Caco-2 (cell line): ENCODE measurements at regions not wholly inside any gene's neighbourhood (a gene's known extent, or its start where the extent isn't known, plus 50 kb on each side); places are given as distances from the start of the nearest gene placed in this dataset.

Experiments used
- BruUV-seq: library from RNA; stranded (reverse); fragments of 400-500 nt; replicated peaks from 2 replicates; lab custom pipeline; 2021; lab: Mats Ljungman, UMichigan
- CTCF ChIA-PET: fragments of 300-600 bp; sonication (Branson Sonifier 250); formaldehyde crosslinking; loops from one replicate; lab custom pipeline; 2022; ENCODE audit warnings: antibody characterized with exemption; lab: Charles Lee
- POLR2A ChIA-PET: fragments of 300-600 bp; sonication (Branson Sonifier 250); formaldehyde crosslinking; loops from one replicate; lab custom pipeline; 2022; ENCODE audit warnings: antibody characterized with exemption; lab: Charles Lee
- DNase-seq, 2 experiments: peaks; one replicate each; pipeline versions ENCODE4 v3.0.0 to v3.0.0-alpha.2; 2020 to 2022
- H3K27me3 ChIP-seq: replicated peaks from 2 replicates; pipeline ENCODE4 v1.6.0; 2011; ENCODE audit warnings: low read length; ENCODE audit not compliant: control insufficient read depth, insufficient read depth
- H3K36me3 ChIP-seq: 2 replicates; pipeline ENCODE4 v1.5.1; 2011; ENCODE audit warnings: low read length; ENCODE audit not compliant: control insufficient read depth, insufficient read depth
- H3K4me1 ChIP-seq: fragments of 250-450 bp; sonication (Bioruptor Pico); 2 replicates; pipeline ENCODE4 v1.5.1; 2020; ENCODE audit warnings: mild to moderate bottlenecking
- H3K4me3 ChIP-seq: 2 replicates; pipeline ENCODE4 v1.5.1; 2011; ENCODE audit warnings: low read depth, mild to moderate bottlenecking, control low read depth, low read length
- H3K9me3 ChIP-seq: fragments of 250-450 bp; sonication (Bioruptor Pico); 2 replicates; pipeline ENCODE4 v1.5.1; 2020; ENCODE audit warnings: mild to moderate bottlenecking, moderate library complexity
- H3K27ac Mint-ChIP-seq: one replicate; pipeline ENCODE4 v1.8.0; 2022; ENCODE audit warnings: mixed read lengths; ENCODE audit not compliant: unreplicated experiment
- H3K27me3 Mint-ChIP-seq: one replicate; pipeline ENCODE4 v1.8.0; 2022; ENCODE audit warnings: mixed read lengths; ENCODE audit not compliant: insufficient read depth, unreplicated experiment
- H3K36me3 Mint-ChIP-seq: one replicate; pipeline ENCODE4 v1.8.0; 2022; ENCODE audit warnings: mild to moderate bottlenecking, mixed read lengths; ENCODE audit not compliant: insufficient read depth, unreplicated experiment
- H3K4me1 Mint-ChIP-seq: one replicate; pipeline ENCODE4 v1.8.0; 2022; ENCODE audit warnings: low read depth, mixed read lengths; ENCODE audit not compliant: unreplicated experiment
- H3K4me3 Mint-ChIP-seq: one replicate; pipeline ENCODE4 v1.8.0; 2022; ENCODE audit warnings: mild to moderate bottlenecking, moderate library complexity, mixed read lengths; ENCODE audit not compliant: unreplicated experiment
- H3K9me3 Mint-ChIP-seq: one replicate; pipeline ENCODE4 v1.8.0; 2022; ENCODE audit warnings: mixed read lengths; ENCODE audit not compliant: unreplicated experiment
- intact Hi-C: fragments of 100-400 bp; cut with micrococcal nuclease; formaldehyde crosslinking; loops from one replicate; pipeline ENCODE4 v1.10.0; 2022; ENCODE audit not compliant: unreplicated experiment
- TF ChIP-seq, protein P1 (sequence below), 2 experiments: fragments of 200-600 bp in 1 of 2; IDR thresholded peaks; 1 replicate in 1 of 2; 2 replicates in 1 of 2; pipeline versions ENCODE4 v1.5.1 to v1.8.0; 2011 to 2022; ENCODE audit warnings: antibody characterized with exemption in 1 of 2, control low read depth in 1 of 2, inconsistent platforms in 1 of 2, low read depth in 1 of 2, low read length in 1 of 2, mild to moderate bottlenecking in 1 of 2, moderate library complexity in 1 of 2; ENCODE audit not compliant: insufficient read depth in 1 of 2, severe bottlenecking in 1 of 2, unreplicated experiment in 1 of 2

DNA sequence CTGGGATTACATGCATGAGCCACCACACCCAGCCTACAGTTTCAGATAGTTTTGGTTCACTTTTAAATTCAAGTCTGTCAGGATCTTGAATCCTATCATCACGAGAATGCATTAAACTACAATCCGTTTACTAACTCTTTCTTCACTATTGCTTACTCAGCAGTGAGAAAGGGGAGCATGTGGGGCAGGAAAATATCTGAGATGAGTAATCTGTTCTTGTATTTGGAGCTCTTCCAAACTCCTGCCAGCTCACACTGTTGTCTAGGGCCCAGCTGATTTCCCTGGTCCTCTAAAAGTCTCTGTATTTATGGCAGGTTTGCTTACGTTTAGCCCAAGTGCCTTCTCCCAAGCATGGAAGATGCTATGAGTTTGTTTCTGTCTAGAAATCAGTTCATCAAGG is 152.2 kb downstream of the FGF18 start:
- peaks cover 29% of the 10 kb centered on the region for H3K9me3 Mint-ChIP-seq
- H3K36me3 Mint-ChIP-seq, result no peaks in the 10 kb centered on the region
- peaks cover 12% of the 10 kb centered on the region for H3K27me3 Mint-ChIP-seq
- Histone ChIP-seq H3K4me3 (no peak overlapping the region), H3K36me3 (no peaks in the 10 kb centered on the region), H3K4me1 (no peaks in the 10 kb centered on the region), H3K27me3 (no peaks in the 10 kb centered on the region), H3K9me3 (0 out of 2 replicates have a peak, but pooled peaks cover 19% of the 10 kb centered on the region)
- H3K4me3 Mint-ChIP-seq, result no peak overlapping the region
- no peak overlapping the region for H3K27ac Mint-ChIP-seq
- CTCF ChIA-PET, result no interaction called here
- POLR2A ChIA-PET, result no interaction called here
- DNase-seq, result no peak
- no TSS peak for BruUV-seq
- H3K4me1 Mint-ChIP-seq, result no peaks in the 10 kb centered on the region
- TF ChIP-seq, protein P1, sequence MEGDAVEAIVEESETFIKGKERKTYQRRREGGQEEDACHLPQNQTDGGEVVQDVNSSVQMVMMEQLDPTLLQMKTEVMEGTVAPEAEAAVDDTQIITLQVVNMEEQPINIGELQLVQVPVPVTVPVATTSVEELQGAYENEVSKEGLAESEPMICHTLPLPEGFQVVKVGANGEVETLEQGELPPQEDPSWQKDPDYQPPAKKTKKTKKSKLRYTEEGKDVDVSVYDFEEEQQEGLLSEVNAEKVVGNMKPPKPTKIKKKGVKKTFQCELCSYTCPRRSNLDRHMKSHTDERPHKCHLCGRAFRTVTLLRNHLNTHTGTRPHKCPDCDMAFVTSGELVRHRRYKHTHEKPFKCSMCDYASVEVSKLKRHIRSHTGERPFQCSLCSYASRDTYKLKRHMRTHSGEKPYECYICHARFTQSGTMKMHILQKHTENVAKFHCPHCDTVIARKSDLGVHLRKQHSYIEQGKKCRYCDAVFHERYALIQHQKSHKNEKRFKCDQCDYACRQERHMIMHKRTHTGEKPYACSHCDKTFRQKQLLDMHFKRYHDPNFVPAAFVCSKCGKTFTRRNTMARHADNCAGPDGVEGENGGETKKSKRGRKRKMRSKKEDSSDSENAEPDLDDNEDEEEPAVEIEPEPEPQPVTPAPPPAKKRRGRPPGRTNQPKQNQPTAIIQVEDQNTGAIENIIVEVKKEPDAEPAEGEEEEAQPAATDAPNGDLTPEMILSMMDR (IDR thresholded peaks at IDR 0.05; ENCODE audit: insufficient read depth in 1 of 2, low read depth in 1 of 2, low read length in 1 of 2, severe bottlenecking in 1 of 2, unreplicated experiment in 1 of 2), result no peak
- intact Hi-C loops, result no loop called here

DNA sequence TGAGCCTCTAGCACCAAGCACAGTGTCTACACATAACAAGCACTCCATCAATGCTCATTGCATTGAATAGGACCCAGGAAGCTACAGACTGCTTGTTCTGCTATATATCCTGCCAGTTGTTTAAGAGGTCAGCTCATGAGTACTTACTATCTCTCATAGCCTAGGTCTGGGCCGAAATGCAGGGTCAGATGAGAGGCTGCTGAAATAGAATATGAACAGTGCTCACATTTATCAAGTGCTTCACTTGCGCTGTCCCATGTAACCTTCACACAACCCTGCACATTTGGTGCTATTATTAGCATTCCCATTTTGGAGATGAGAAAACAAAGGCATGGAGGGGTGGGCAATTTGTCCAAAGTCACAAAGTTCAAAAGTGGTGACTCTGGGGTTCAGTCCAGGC is 153.6 kb downstream of the FGF18 start:
- H3K9me3 Mint-ChIP-seq, result peaks cover 23% of the 10 kb centered on the region
- H3K36me3 ChIP-seq, result no peaks in the 10 kb centered on the region
- H3K36me3 Mint-ChIP-seq, result no peaks in the 10 kb centered on the region
- peaks cover 13% of the 10 kb centered on the region for H3K27me3 Mint-ChIP-seq
- no peaks in the 10 kb centered on the region for H3K4me1 ChIP-seq
- TF ChIP-seq, protein P1 (IDR thresholded peaks at IDR 0.05; ENCODE audit: insufficient read depth in 1 of 2, low read depth in 1 of 2, low read length in 1 of 2, severe bottlenecking in 1 of 2, unreplicated experiment in 1 of 2), result no peak
- ChIA-PET POLR2A (no interaction called here), CTCF (no interaction called here)
- no peaks in the 10 kb centered on the region; the same call in 1 of the 2 replicates for H3K27me3 ChIP-seq
- no peak for DNase-seq
- no peak overlapping the region for H3K4me3 ChIP-seq
- H3K4me3 Mint-ChIP-seq, result no peak overlapping the region
- no peak overlapping the region for H3K27ac Mint-ChIP-seq
- no TSS peak for BruUV-seq
- H3K9me3 ChIP-seq, result 0 out of 2 replicates have a peak, but pooled peaks cover 19% of the 10 kb centered on the region
- no peaks in the 10 kb centered on the region for H3K4me1 Mint-ChIP-seq
- intact Hi-C loops, result no loop called here

DNA sequence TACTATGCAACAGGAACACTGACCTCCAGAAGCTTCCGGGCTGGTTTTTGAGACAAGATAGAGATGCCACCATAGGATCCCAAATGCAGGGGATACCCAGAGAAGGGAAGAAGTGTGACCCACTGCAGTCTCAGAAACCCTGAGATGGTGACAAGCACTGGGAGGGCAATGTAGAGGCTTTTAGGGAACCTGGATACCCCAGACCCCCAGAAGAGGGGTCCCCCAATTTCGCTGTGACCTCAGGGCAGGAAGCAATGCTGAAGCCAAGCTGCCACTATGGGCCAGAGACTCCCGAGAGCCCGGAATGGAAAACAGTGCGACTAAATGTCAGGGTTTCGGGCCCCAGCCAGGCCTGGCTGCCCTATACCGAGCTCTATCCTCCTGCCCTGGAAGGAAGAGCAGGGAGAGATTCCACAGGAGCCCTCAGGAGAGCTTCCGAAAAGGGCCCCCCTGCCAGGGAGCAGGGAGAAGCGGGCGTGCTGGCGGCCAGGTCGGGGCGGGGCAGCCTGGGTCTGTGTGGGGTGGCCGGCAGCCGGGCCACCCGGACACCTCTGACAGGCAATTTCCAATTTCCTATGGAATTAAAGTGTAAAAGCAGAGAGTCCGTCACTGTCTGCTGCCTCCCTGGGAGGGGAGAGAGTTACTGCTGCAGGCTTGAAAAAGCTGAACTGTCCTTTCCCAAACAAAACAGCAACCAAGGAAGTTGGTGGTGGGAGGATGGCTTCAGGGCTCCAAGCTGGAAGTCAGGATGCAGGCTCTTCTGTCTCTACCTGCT is 154.2 kb downstream of the FGF18 start:
- CTCF ChIA-PET, result no interaction called here

More for the DNA sequence above, 154.2 kb downstream of the FGF18 start:
- POLR2A ChIA-PET, result no interaction called here
- Mint-ChIP-seq H3K27ac (no peak overlapping the region), H3K9me3 (peaks cover 17% of the 10 kb centered on the region), H3K36me3 (no peaks in the 10 kb centered on the region), H3K4me1 (no peaks in the 10 kb centered on the region), H3K4me3 (no peak overlapping the region), H3K27me3 (peaks cover 15% of the 10 kb centered on the region)
- no peak for DNase-seq
- Histone ChIP-seq H3K36me3 (no peaks in the 10 kb centered on the region), H3K9me3 (0 out of 2 replicates have a peak, but pooled peaks cover 15% of the 10 kb centered on the region), H3K4me1 (no peaks in the 10 kb centered on the region), H3K4me3 (no peak overlapping the region), H3K27me3 (no peaks in the 10 kb centered on the region; the same call in 1 of the 2 replicates)
- no TSS peak for BruUV-seq
- TF ChIP-seq, protein P1 (IDR thresholded peaks at IDR 0.05; ENCODE audit: insufficient read depth in 1 of 2, low read depth in 1 of 2, low read length in 1 of 2, severe bottlenecking in 1 of 2, unreplicated experiment in 1 of 2), result no peak
- intact Hi-C loops, result no loop called here
